VCaP (cell line): ENCODE measurements at regions not wholly inside any gene's neighbourhood (a gene's known extent, or its start where the extent isn't known, plus 50 kb on each side); places are given as distances from the start of the nearest gene placed in this dataset.

Experiments
- H3K27ac ChIP-seq: fragments of 450-650 bp; 2 replicates; pipeline ENCODE4 v1.5.1; 2017
- TF ChIP-seq, protein P1 (sequence below): fragments of 450-650 bp; conservative IDR thresholded peaks from 2 replicates; pipeline ENCODE4 v1.5.1; 2017; ENCODE audit warnings: mild to moderate bottlenecking, moderate library complexity

DNA sequence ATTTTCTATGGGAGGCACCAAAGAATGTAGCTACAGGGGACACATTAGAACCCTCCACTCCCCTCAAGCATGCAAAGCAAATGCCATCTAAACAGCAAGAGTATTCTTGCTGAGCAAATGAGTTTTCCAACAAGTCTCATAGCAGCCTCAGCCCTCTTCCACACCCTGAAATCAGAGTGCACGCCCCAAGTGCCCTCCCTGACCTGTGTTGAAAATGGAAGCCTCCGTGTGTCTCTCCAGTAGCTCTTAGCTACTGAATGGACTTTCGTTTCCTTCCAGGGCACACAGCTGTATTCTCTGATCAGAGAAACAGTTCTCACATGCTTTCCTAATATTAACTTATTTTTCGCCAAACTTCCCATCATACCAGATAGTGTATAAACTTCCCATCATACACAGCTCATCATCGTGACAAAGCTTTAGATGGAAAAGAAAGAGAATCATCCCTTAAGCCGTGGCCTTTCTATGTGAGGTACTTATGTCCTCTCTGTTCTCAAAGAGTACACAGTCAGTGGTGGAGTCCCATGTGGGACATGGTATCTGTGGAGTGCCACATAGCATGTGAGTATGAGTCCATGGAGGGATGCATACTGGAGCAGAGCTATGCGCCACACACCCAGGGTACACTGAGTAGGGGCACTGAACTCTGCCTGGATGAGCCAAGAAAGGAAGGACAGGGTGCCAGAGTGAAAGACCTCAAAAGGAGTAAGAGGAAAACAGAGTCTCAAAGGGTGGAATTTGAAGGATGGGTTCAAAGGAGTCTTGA, 434.5 kb downstream of the MCTP2 start:
- TF ChIP-seq, protein P1, sequence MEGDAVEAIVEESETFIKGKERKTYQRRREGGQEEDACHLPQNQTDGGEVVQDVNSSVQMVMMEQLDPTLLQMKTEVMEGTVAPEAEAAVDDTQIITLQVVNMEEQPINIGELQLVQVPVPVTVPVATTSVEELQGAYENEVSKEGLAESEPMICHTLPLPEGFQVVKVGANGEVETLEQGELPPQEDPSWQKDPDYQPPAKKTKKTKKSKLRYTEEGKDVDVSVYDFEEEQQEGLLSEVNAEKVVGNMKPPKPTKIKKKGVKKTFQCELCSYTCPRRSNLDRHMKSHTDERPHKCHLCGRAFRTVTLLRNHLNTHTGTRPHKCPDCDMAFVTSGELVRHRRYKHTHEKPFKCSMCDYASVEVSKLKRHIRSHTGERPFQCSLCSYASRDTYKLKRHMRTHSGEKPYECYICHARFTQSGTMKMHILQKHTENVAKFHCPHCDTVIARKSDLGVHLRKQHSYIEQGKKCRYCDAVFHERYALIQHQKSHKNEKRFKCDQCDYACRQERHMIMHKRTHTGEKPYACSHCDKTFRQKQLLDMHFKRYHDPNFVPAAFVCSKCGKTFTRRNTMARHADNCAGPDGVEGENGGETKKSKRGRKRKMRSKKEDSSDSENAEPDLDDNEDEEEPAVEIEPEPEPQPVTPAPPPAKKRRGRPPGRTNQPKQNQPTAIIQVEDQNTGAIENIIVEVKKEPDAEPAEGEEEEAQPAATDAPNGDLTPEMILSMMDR, result no peak
- no peak overlapping the region for H3K27ac ChIP-seq

DNA sequence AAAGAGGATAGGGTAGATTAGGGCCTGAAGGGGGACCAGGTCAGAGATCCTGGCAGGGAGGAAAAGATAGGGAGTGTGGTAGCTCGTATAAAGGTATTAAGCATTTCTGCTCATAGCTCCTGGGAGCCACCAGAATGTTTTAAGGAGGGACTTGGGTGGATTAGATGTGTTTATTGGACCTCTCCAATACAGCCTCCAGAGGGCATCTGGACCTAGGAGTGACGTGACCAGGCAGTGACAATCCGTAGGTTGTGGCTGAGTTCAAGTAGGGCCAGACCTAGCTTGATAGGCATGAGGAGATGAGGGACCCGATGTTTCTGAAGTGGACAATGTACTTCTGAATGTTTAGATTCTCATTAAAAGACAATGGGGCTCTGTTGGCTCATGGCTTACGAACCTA, 435.2 kb downstream of the MCTP2 start:
- TF ChIP-seq, protein P1, result peak; percentile 52
- H3K27ac ChIP-seq, result no peak overlapping the region

DNA sequence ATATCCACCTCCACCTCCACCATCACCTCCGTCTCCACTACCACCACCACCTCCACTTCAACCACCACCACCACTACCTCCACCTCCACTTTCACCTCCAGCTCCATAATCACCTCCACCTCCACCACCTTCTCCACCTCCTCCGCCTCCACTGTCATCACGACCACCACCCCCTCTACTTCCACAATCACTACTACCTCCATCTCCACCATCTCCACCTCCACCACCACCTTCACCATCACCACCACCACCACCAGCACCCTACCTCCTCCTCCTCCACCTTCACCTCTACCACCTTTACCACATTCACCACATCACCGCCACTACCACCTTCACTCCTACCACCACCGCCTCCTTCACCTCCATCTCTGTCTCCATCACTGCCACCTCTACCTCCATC, 435.7 kb downstream of the MCTP2 start:
- TF ChIP-seq, protein P1, result no peak

DNA sequence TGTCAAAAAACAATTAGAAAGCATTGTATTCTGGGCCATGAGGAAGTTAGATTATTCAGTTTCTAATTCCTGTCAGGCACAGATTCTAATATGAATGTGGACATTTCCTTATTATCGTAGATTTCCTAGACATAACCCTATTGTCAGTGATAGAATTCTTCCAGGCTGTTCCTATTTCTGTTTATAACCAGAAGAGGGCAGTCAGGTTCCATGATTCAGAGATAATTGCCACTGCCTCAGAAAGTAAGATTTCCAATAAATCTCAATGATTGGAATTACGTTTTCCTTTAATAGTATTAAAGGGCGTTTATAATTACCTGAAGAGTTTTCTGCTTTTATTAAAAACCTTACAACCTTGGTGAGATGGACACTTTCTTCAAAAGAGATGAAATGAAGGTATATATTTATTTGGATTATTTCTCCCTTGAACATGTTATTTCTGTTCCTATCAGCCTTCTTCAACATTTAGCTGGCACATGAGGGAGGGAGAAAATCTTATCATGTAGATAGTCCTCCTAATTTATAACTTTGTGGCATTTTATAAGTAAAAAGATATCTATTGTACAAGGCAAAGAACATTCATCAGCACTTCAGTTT, 439.2 kb downstream of the MCTP2 start:
- no peak overlapping the region for H3K27ac ChIP-seq
- TF ChIP-seq, protein P1, result peak; percentile 93

More for the DNA sequence above, 435.7 kb downstream of the MCTP2 start:
- H3K27ac ChIP-seq, result no peak overlapping the region

DNA sequence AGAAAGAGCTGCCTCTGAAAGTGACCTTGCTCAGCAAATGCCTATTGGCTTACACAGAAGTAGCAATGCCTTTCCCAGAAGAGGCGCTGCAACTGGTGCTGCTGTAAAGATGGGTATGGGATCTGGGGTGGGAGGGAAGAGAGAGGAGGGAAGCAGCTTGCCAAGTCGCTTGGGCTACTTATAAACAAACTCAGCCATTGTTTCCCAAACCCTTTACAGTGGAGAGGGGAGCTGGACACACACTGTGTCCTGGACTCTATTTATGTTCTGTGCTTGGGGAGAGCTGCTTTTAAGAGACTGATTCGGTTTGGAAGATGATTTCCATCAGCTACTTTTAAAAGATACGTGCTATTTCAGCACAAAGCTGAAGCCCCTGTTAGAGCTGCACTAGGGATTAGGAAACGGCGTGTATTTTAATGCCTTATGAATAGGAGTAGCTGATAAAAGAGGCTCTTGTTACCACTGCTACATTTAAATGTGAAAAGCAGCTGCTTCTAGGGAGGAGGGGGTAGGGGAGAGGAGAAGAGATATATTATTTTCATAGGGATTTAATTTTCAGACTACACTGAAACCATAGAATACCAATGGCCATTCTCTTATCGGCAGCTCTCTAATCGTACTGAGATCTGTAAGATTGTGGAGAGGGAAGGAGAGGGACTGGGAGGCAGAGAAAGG, 440.6 kb downstream of the MCTP2 start:
- TF ChIP-seq, protein P1, result no peak
- no peak overlapping the region for H3K27ac ChIP-seq

DNA sequence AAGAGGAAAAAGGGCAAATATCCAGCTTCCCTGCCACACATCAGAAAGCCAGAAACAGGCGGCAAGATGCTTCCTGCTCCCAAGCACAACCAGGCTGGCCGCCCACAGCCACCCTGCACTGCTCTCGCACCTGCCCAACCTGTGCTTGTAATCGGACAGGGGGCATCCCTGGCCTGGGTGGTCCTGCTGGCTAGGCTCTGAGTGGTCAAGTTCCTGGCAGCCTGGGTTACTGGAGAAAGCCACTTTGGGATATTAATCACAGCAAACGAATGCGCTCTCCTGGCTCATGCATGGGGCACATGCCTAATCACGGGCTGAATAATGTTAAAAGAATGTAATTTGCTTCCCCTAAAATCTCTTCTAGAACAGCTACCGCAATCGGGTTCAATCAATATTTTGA, 442.4 kb downstream of the MCTP2 start:
- TF ChIP-seq, protein P1, result no peak
- H3K27ac ChIP-seq, result no peak overlapping the region

DNA sequence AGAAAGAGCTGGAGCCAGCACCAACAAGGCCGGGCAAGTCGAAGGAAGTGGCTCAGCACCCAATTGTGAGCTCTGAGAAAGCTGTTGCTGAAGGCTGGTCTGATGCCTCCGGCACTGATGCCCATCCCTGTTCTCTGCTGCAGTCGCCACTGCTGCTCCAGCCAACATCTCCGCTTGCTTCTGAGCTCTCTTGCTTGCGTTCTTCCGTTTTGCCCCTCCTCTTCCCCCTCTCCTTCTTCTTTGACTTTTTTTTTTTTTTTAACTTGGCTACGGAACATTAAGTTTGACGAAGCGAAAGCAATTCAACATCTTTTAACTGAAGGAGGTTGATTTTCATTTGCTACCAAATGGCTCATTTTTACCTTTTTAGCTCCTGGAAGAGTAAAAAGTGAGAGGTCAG, 442.9 kb downstream of the MCTP2 start:
- TF ChIP-seq, protein P1, result no peak
- H3K27ac ChIP-seq, result no peak overlapping the region
